GM23338 (cell line): ENCODE measurements at regions not wholly inside any gene's neighbourhood (a gene's known extent, or its start where the extent isn't known, plus 50 kb on each side); places are given as distances from the start of the nearest gene placed in this dataset.
"Not testable (repeated sequence)": the region's sequence is repeated elsewhere in the genome, so short reads cannot be mapped to it uniquely, and the experiment has no call there.

Source experiments
- ATAC-seq: fragments of 200-7000 bp; cut with Tn5 transposase; 3 replicates; pipeline ENCODE4 v1.9.1; 2020
- DNase-seq: peaks from one replicate; pipeline ENCODE4 v3.0.0-alpha.2; 2015; ENCODE audit warnings: low spot score
- H2AFZ ChIP-seq: fragments of 200-600 bp; sonication (generic); 2 replicates; pipeline ENCODE4 v1.8.0; 2016; ENCODE audit warnings: antibody characterized with exemption, mild to moderate bottlenecking, moderate library complexity
- H3F3A ChIP-seq: fragments of 200-600 bp; sonication (generic); replicated peaks from 2 replicates; pipeline ENCODE4 v1.8.0; 2017; ENCODE audit warnings: antibody characterized with exemption, mixed run types, low read depth
- H3K27ac ChIP-seq: fragments of 200-600 bp; sonication (generic); 2 replicates; pipeline ENCODE4 v1.6.1; 2016; ENCODE audit warnings: low read depth
- H3K27me3 ChIP-seq: fragments of 200-600 bp; sonication (generic); 2 replicates; pipeline ENCODE4 v1.8.0; 2016; ENCODE audit warnings: mild to moderate bottlenecking, mixed run types, moderate library complexity; ENCODE audit not compliant: insufficient read depth
- H3K36me3 ChIP-seq: fragments of 200-600 bp; sonication (generic); 2 replicates; pipeline ENCODE4 v1.8.0; 2016; ENCODE audit warnings: mild to moderate bottlenecking; ENCODE audit not compliant: insufficient read depth
- H3K4me1 ChIP-seq: fragments of 200-600 bp; sonication (generic); 2 replicates; pipeline ENCODE4 v1.8.0; 2016; ENCODE audit warnings: mild to moderate bottlenecking, moderate library complexity; ENCODE audit not compliant: insufficient read depth
- H3K4me2 ChIP-seq: fragments of 200-600 bp; sonication (generic); 2 replicates; pipeline ENCODE4 v1.7.1; 2017; ENCODE audit warnings: mixed run types
- H3K4me3 ChIP-seq: fragments of 200-600 bp; sonication (generic); 2 replicates; pipeline ENCODE4 v1.6.1; 2016; ENCODE audit warnings: mixed run types
- H3K79me2 ChIP-seq: fragments of 200-600 bp; sonication (generic); replicated peaks from 2 replicates; pipeline ENCODE4 v1.8.0; 2017; ENCODE audit warnings: mild to moderate bottlenecking; ENCODE audit not compliant: insufficient read depth
- H3K9me2 ChIP-seq: fragments of 200-600 bp; sonication (generic); 2 replicates; pipeline ENCODE4 v1.8.0; 2017; ENCODE audit not compliant: insufficient read depth
- H4K20me1 ChIP-seq: fragments of 200-600 bp; sonication (generic); replicated peaks from 2 replicates; pipeline ENCODE4 v1.8.0; 2017; ENCODE audit warnings: mild to moderate bottlenecking; ENCODE audit not compliant: insufficient read depth
- H3K27ac Mint-ChIP-seq: 2 replicates; pipeline ENCODE4 v1.8.0; 2020; ENCODE audit warnings: inconsistent platforms, mild to moderate bottlenecking, moderate library complexity, mixed read lengths
- H3K27me3 Mint-ChIP-seq: 3 replicates; pipeline ENCODE4 v1.8.0; 2022; ENCODE audit warnings: low read depth, mild to moderate bottlenecking, moderate library complexity, mixed read lengths, inconsistent platforms; ENCODE audit not compliant: insufficient read depth, poor library complexity
- H3K36me3 Mint-ChIP-seq: 3 replicates; pipeline ENCODE4 v1.8.0; 2021; ENCODE audit warnings: low read depth, mild to moderate bottlenecking, inconsistent platforms, moderate library complexity, mixed read lengths
- H3K4me1 Mint-ChIP-seq: 3 replicates; pipeline ENCODE4 v1.8.0; 2020; ENCODE audit warnings: mild to moderate bottlenecking, inconsistent platforms, mixed read lengths
- H3K4me3 Mint-ChIP-seq: 3 replicates; pipeline ENCODE4 v1.8.0; 2021; ENCODE audit warnings: moderate library complexity, mild to moderate bottlenecking, inconsistent platforms, mixed read lengths
- H3K9me3 Mint-ChIP-seq: 3 replicates; pipeline ENCODE4 v1.8.0; 2020; ENCODE audit warnings: moderate library complexity, mild to moderate bottlenecking, inconsistent platforms, mixed read lengths
- CREB1 ChIP-seq: fragments of 250-450 bp; sonication (Bioruptor Pico); IDR thresholded peaks from 2 replicates; pipeline ENCODE4 v1.5.0; 2020; ENCODE audit warnings: low read depth, mild to moderate bottlenecking, moderate library complexity
- EZH2 ChIP-seq: fragments of 200-600 bp; sonication (generic); IDR thresholded peaks from one replicate; pipeline ENCODE4 v1.8.0; 2017; ENCODE audit warnings: antibody characterized with exemption, mild to moderate bottlenecking, low read depth; ENCODE audit not compliant: unreplicated experiment
- EZH2phosphoT487 ChIP-seq: fragments of 200-600 bp; sonication (generic); IDR thresholded peaks from one replicate; pipeline ENCODE4 v1.8.1; 2018; ENCODE audit warnings: antibody characterized with exemption; ENCODE audit not compliant: unreplicated experiment
- JUNB ChIP-seq: IDR thresholded peaks from one replicate; pipeline ENCODE4 v1.6.1; 2016; ENCODE audit warnings: antibody characterized with exemption; ENCODE audit not compliant: unreplicated experiment
- NANOG ChIP-seq: IDR thresholded peaks from 2 replicates; pipeline ENCODE4 v1.6.1; 2016; ENCODE audit warnings: antibody characterized with exemption, borderline replicate concordance
- POLR2AphosphoS5 ChIP-seq: IDR thresholded peaks from 2 replicates; pipeline ENCODE4 v1.6.1; 2016; ENCODE audit warnings: antibody characterized with exemption, low read depth
- STAT1 ChIP-seq: IDR thresholded peaks from one replicate; pipeline ENCODE4 v1.6.1; 2016; ENCODE audit warnings: antibody characterized with exemption; ENCODE audit not compliant: unreplicated experiment
- ZNF331 ChIP-seq: fragments of 250-450 bp; sonication (Bioruptor Pico); IDR thresholded peaks from 2 replicates; pipeline ENCODE4 v1.5.0; 2020; ENCODE audit warnings: low read depth, mild to moderate bottlenecking, moderate library complexity
- TF ChIP-seq, protein P1 (sequence below): IDR thresholded peaks from one replicate; pipeline ENCODE4 v1.6.1; 2018; ENCODE audit warnings: antibody characterized with exemption; ENCODE audit not compliant: unreplicated experiment
- TF ChIP-seq, protein P2 (sequence below): IDR thresholded peaks from 2 replicates; pipeline ENCODE4 v1.6.1; 2016; ENCODE audit warnings: antibody characterized with exemption

DNA sequence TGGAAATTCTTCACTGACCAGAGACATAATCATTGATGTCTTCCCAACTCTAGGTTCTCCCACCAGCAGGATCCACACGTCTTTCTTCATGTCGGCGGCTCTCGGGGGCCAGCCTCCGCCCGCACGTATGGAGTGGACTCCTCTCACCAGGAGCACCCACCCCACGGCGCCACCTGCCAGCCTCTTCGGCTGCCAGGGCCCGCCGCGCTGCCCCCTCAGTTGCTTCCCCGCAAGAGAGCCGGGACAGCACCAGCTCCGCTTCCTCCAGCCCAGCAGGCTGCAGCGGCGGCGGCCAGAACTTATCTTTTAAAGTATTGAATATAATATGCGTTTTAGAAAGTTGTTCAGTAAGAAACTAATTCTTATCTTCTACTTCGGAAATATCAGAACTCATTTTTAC is 273.5 kb downstream of the LIPI start:
- no peak overlapping the region for H3K4me3 Mint-ChIP-seq
- H3K27me3 Mint-ChIP-seq, result peaks cover 2% of the 10 kb centered on the region

DNA sequence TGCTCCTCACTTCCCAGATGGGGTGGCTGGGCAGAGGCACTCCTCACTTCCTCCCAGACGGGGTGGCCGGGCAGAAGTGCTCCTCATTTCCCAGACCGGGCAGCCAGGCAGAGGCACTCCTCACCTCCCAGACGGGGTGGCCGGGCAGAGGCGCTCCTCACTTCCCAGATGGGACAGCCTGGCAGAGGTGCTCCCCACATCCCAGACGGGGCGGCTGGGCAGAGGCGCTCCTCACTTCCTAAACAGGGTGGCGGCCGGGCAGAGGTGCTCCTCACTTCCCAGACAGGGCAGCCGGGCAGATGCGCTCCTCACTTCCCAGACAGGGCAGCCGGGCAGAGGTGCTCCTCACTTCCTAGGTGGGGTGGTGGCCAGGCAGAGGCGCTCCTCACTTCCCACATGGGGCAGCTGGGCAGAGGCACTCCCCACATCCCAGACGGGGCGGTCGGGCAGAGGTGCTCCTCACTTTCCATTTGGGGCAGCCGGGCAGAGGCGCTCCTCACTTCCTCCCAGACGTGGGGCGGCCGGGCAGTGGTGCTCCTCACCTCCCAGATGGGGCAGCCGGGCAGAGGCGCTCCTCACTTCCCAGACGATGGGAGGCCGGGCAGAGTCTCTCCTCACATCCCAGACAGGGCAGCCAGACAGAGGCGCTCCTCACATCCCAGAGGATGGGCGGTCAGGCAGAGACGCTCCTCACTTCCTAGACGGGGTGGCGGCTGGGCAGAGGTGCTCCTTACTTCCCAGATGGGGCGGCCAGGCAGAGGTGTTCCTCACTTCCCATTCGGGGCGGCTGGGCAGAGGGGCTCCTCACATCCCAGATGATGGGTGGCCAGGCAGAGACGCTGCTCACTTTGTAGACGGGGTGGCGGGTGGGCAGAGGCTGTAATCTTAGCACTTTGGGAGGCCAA is 274.5 kb downstream of the LIPI start:
- not testable (repeated sequence) for H3K27me3 ChIP-seq, H3K79me2 ChIP-seq, H3F3A ChIP-seq, H3K36me3 ChIP-seq, H3K4me1 Mint-ChIP-seq, H3K27me3 Mint-ChIP-seq, H3K9me2 ChIP-seq, H2AFZ ChIP-seq, H3K27ac Mint-ChIP-seq, H3K4me3 ChIP-seq, H4K20me1 ChIP-seq, H3K4me3 Mint-ChIP-seq, ATAC-seq, H3K27ac ChIP-seq, DNase-seq, H3K4me1 ChIP-seq, H3K4me2 ChIP-seq
- peaks cover 20% of the 10 kb centered on the region for H3K9me3 Mint-ChIP-seq
- H3K36me3 Mint-ChIP-seq, result peaks cover 62% of the 10 kb centered on the region

More for the DNA sequence above, 273.5 kb downstream of the LIPI start:
- no peaks in the 10 kb centered on the region for H3K79me2 ChIP-seq
- ATAC-seq, result no peak
- H2AFZ ChIP-seq, result no peak overlapping the region
- H4K20me1 ChIP-seq, result no peaks in the 10 kb centered on the region
- no peak overlapping the region for H3K27ac ChIP-seq
- H3K4me2 ChIP-seq, result no peak overlapping the region
- DNase-seq, result no peak
- H3K4me1 ChIP-seq, result no peaks in the 10 kb centered on the region
- no peaks in the 10 kb centered on the region for H3F3A ChIP-seq
- no peaks in the 10 kb centered on the region for H3K27me3 ChIP-seq
- no peaks in the 10 kb centered on the region for H3K9me2 ChIP-seq
- TF ChIP-seq EZH2 (no peak), NANOG (no peak), ZNF331 (CRISPR knock-in tag) (no peak), POLR2AphosphoS5 (no peak), CREB1 (CRISPR knock-in tag) (no peak), STAT1 (no peak), JUNB (no peak), EZH2phosphoT487 (no peak)
- TF ChIP-seq, protein P1, sequence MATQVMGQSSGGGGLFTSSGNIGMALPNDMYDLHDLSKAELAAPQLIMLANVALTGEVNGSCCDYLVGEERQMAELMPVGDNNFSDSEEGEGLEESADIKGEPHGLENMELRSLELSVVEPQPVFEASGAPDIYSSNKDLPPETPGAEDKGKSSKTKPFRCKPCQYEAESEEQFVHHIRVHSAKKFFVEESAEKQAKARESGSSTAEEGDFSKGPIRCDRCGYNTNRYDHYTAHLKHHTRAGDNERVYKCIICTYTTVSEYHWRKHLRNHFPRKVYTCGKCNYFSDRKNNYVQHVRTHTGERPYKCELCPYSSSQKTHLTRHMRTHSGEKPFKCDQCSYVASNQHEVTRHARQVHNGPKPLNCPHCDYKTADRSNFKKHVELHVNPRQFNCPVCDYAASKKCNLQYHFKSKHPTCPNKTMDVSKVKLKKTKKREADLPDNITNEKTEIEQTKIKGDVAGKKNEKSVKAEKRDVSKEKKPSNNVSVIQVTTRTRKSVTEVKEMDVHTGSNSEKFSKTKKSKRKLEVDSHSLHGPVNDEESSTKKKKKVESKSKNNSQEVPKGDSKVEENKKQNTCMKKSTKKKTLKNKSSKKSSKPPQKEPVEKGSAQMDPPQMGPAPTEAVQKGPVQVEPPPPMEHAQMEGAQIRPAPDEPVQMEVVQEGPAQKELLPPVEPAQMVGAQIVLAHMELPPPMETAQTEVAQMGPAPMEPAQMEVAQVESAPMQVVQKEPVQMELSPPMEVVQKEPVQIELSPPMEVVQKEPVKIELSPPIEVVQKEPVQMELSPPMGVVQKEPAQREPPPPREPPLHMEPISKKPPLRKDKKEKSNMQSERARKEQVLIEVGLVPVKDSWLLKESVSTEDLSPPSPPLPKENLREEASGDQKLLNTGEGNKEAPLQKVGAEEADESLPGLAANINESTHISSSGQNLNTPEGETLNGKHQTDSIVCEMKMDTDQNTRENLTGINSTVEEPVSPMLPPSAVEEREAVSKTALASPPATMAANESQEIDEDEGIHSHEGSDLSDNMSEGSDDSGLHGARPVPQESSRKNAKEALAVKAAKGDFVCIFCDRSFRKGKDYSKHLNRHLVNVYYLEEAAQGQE, result no peak
- TF ChIP-seq, protein P2, sequence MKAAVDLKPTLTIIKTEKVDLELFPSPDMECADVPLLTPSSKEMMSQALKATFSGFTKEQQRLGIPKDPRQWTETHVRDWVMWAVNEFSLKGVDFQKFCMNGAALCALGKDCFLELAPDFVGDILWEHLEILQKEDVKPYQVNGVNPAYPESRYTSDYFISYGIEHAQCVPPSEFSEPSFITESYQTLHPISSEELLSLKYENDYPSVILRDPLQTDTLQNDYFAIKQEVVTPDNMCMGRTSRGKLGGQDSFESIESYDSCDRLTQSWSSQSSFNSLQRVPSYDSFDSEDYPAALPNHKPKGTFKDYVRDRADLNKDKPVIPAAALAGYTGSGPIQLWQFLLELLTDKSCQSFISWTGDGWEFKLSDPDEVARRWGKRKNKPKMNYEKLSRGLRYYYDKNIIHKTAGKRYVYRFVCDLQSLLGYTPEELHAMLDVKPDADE, result no peak
- H3K27ac Mint-ChIP-seq, result no peak overlapping the region
- no peak overlapping the region for H3K4me3 ChIP-seq
- peaks cover 7% of the 10 kb centered on the region for H3K36me3 ChIP-seq
- H3K4me1 Mint-ChIP-seq, result no peaks in the 10 kb centered on the region
- H3K36me3 Mint-ChIP-seq, result peaks cover 62% of the 10 kb centered on the region
- peaks cover 20% of the 10 kb centered on the region for H3K9me3 Mint-ChIP-seq

- H3K27me3 Mint-ChIP-seq, H3K27ac Mint-ChIP-seq, H3K4me1 Mint-ChIP-seq, H3K4me2 ChIP-seq, H3K36me3 ChIP-seq, ATAC-seq, H2AFZ ChIP-seq, H3K79me2 ChIP-seq, H3K4me1 ChIP-seq, H3K27ac ChIP-seq, H3K4me3 ChIP-seq, DNase-seq, H3K27me3 ChIP-seq, H3K9me2 ChIP-seq, H4K20me1 ChIP-seq, H3F3A ChIP-seq, H3K4me3 Mint-ChIP-seq: not testable (repeated sequence)
- Mint-ChIP-seq H3K36me3 (peaks cover 62% of the 10 kb centered on the region), H3K9me3 (peaks cover 20% of the 10 kb centered on the region)
Observed at GRCh38 chr21:13935396-13936032, 275.2 kb downstream of the LIPI start.

GRCh38 chr21:13934887-13935342 is 275.8 kb downstream of the LIPI start:
- not testable (repeated sequence) for H2AFZ ChIP-seq, H4K20me1 ChIP-seq, H3K36me3 ChIP-seq, H3K4me3 Mint-ChIP-seq, H3K4me1 Mint-ChIP-seq, DNase-seq, ATAC-seq, H3K4me1 ChIP-seq, H3K27me3 ChIP-seq, H3K4me2 ChIP-seq, H3K9me2 ChIP-seq, H3K4me3 ChIP-seq, H3K27ac ChIP-seq, H3F3A ChIP-seq, H3K27me3 Mint-ChIP-seq, H3K27ac Mint-ChIP-seq, H3K79me2 ChIP-seq
- Mint-ChIP-seq H3K36me3 (peaks cover 61% of the 10 kb centered on the region), H3K9me3 (peaks cover 20% of the 10 kb centered on the region)
